NCI-H128 (cell line): ENCODE measurements at regions not wholly inside any gene's neighbourhood (a gene's known extent, or its start where the extent isn't known, plus 50 kb on each side); places are given as distances from the start of the nearest gene placed in this dataset.
A peak's percentile ranks its signal among the peaks of the same experiment; 100 is the strongest.

Experiments used
- DNase-seq: peaks from one replicate; lab custom pipeline; 2025; ENCODE audit not compliant: unreplicated experiment; lab: John Stamatoyannopoulos, UW

- DNase-seq = no peak
Measured at GRCh38 chr1:30819244-30819571, 61.6 kb upstream of the LAPTM5 start.

- no peak for DNase-seq
Measured at GRCh38 chr1:30818568-30819243, 61.1 kb upstream of the LAPTM5 start.

GRCh38 chr1:30817548-30817947 is 60.0 kb upstream of the LAPTM5 start:
- DNase-seq = no peak

GRCh38 chr1:30817077-30817438 is 59.5 kb upstream of the LAPTM5 start:
- DNase-seq = no peak

GRCh38 chr1:30816211-30817076 is 58.9 kb upstream of the LAPTM5 start:
- DNase-seq = no peak

- no peak for DNase-seq
Measured at GRCh38 chr1:30815556-30815955, 58.0 kb upstream of the LAPTM5 start.

GRCh38 chr1:30814292-30814691 is 56.7 kb upstream of the LAPTM5 start:
- no peak for DNase-seq

GRCh38 chr1:30812076-30812475 is 54.5 kb upstream of the LAPTM5 start:
- no peak for DNase-seq

GRCh38 chr1:30811187-30811586 is 53.6 kb upstream of the LAPTM5 start:
- no peak for DNase-seq

GRCh38 chr1:30810416-30811080 is 53.0 kb upstream of the LAPTM5 start:
- DNase-seq = no peak

- DNase-seq = peak; percentile 12
Measured at GRCh38 chr1:30809514-30810263, 52.1 kb upstream of the LAPTM5 start.

- DNase-seq = no peak
Measured at GRCh38 chr1:30808067-30808662, 50.6 kb upstream of the LAPTM5 start.

- peak; percentile 77 for DNase-seq
Measured at GRCh38 chr1:30807318-30808066, 49.9 kb upstream of the LAPTM5 start.
